ENCODE measurements at regions not wholly inside any gene's neighbourhood (a gene's known extent, or its start where the extent isn't known, plus 50 kb on each side); places are given as distances from the start of the nearest gene placed in this dataset.
A peak's percentile ranks its signal among the peaks of the same experiment; 100 is the strongest.

DNA sequence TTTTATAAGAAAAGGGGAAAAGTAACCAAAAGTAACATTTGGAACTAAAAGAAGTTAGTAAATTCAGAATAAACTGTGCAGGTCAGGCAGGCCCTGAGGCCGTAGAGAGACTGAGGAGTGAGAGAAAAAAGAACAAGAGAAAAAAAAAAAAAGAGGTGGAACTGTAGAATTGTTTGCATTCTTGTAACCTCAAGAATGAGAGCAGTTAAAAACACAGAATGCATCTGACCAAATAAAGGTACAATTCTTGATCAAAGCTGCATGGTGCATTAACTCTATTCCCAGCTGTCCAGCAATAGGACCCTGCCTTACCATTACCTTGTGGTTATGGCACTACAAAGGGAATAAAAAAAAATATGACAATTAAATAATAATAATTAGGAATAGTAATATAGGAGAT, 170.1 kb upstream of the SEMA3A start:
- no peak for DNase-seq (ENCODE audit: low read depth, low spot score)
- no peak overlapping the region for H3K27ac ChIP-seq

DNA sequence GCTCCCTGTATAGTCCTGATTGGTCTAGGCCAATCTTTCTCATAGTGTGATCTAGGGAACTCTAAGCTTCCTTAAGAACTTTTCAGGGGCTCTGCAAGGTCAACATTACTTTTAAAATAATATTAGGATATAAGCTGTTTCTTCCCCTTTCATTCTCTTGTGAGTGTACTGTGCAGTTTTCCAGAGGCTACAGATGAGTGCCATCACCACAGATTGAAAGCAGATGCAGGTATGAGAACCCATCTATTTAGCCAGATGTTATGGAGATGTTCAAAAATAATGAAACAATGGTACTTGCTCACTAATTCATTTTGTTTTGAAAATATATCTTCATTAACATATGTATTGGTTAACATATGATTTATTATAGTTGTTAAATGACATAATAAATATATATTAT, 169.2 kb upstream of the SEMA3A start:
- no peak for DNase-seq (ENCODE audit: low read depth, low spot score)

DNA sequence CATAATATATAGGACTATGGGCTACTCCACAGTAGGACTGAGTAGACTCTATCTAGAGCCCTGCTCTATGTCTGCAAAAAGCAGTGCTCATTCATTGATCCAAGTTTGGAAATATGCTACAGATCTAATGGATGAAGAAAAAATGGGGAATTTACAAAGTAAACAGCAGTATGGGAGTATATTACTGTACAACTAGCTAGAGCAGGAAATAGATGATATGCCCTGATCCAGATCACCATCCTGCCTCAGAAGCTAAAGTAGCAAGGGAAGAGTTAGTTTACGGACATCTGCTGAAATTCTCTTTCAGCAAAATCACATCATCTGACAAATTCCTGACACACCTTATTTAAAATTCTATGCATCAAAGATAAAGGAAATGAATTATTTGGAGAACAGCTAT, 168.2 kb upstream of the SEMA3A start:
- no peak overlapping the region for H3K27ac ChIP-seq
- DNase-seq (ENCODE audit: low read depth, low spot score) = no peak

More for the DNA sequence above, 169.2 kb upstream of the SEMA3A start:
- no peak overlapping the region for H3K27ac ChIP-seq

DNA sequence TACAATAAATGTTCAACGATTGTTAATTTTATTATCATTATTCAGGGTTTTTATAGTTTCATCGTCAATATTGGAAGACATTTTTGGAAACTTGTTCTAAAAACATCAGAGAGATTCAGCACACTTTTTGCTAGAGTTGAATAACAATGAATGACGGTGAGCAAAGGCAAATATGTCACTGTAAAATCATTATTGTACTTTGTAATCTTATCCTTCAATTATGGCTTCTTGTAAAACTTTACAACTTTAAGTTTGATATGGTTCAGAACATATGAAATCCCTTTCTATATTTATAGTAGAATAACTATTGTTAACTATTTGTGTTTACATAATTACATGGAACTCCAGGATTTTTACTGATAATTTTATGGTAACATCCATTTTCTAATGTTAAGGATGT, 167.8 kb upstream of the SEMA3A start:
- DNase-seq (ENCODE audit: low read depth, low spot score) = no peak
- H3K27ac ChIP-seq = no peak overlapping the region

DNA sequence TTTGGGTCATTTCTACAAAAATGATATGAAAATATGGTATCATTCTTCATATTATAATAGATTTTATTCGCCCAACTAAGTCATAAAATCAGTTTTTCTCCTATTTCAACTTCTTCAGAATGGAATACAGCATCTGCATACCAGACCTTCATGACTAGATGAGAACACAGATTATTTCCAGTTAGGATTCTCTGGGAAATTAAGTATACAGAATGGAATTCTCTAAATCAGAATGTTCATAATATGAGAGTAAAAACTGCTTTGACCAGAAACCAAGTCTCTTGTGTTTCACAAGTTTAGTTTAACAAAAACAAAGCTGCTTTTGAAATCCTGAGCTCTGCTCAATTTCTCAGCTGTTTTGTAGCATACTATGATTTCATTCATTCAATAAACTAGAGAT, 160.3 kb upstream of the SEMA3A start:
- no peak overlapping the region for H3K27ac ChIP-seq
- DNase-seq (ENCODE audit: low read depth, low spot score) = no peak

DNA sequence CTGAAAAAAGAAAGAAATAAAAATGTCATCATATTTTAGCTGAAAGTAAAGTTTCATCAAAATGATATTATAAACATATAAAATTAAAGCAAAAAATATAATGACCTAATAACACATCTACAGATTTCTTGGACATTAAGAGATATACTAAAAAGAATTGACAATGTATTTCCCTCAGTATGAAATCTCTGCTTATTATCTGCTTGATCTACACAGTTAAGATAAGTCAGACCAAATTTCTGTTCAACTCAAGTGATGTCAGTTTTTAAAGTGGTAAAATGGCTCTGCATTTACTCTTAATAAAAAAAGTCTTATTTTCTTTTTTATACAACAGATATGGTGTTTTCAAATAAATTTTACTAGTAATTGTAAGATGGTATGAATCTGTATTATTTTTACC, 159.4 kb upstream of the SEMA3A start:
- DNase-seq (ENCODE audit: low read depth, low spot score) = no peak
- H3K27ac ChIP-seq = no peak overlapping the region

DNA sequence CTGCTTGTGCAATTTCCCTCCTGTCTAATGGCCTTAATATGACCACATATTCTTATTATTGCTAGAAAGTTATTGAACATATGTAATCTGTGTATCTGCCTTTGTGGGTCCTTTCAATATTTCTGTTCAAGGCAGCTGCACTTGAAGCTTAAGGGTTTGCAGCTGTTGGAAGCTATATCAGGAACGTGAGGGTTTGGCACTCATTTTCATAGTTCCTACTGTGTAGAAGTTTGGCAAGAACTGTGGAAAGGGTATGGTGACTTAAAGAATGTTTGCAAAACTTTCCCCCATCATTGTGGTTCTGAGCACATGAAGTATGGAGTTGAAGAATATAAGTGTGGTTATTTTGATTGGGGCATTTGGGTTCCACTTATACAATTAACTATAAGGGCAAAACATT, 144.7 kb upstream of the SEMA3A start:
- H3K27ac ChIP-seq = no peak overlapping the region
- no peak for DNase-seq (ENCODE audit: low read depth, low spot score)

DNA sequence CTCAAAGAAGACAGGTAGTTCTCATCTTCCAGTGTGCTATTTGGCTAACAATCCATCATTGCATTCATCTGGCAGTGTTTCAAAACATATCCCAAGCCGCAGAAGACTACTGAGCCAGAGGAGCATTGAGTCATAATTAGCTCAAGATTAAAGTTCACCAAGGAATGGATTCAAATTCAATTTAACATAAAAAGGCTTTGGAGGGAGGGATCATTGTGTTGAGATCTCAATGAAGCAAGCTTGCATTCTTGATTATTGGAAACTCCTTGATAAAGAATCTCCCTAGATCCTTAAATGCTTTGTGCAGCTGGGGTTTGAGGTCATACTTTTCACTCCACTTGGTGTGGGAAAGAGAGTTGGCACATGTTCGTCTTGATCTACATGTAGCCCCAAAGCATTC, 142.8 kb upstream of the SEMA3A start:
- DNase-seq (ENCODE audit: low read depth, low spot score) = peak; percentile 3

DNA sequence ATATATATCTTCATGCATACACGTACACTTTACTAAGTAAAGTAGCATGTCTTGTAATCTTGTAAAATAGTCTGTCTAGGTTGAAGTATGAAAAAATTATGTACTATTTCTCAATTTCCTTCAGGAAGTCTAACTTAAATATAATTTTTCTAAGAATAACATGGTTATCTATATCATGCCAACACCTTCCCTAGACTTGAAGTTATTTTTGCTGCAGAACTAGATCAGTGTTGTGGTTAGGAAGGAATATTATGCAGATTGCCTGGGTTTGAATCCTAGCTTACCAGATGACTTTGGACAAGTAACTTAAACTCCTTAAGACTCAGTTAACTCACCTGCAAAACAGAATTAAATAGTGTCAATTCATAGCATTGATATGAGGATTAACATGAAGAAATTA, 142.2 kb upstream of the SEMA3A start:
- H3K27ac ChIP-seq = no peak overlapping the region
- DNase-seq (ENCODE audit: low read depth, low spot score) = no peak

More for the DNA sequence above, 142.8 kb upstream of the SEMA3A start:
- no peak overlapping the region for H3K27ac ChIP-seq

DNA sequence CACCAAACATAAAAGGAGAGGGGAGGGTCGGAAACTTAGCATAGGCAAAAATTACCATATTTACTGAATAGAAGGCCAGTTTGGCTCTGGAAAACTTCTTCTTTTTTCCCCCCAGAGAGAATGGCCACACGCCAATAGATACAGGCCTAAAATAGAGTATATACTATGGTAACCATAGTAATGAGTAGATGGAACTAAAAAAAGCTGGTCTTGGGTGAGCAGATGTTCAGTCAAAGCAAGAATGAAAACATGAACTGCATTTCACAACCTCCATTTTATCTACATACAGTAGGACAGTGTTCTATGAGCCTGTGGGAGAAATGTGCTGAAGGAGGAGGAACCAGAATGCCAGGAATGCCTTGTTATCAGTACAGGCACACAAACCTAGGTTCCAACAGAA, 141.7 kb upstream of the SEMA3A start:
- no peak for DNase-seq (ENCODE audit: low read depth, low spot score)
- H3K27ac ChIP-seq = no peak overlapping the region

DNA sequence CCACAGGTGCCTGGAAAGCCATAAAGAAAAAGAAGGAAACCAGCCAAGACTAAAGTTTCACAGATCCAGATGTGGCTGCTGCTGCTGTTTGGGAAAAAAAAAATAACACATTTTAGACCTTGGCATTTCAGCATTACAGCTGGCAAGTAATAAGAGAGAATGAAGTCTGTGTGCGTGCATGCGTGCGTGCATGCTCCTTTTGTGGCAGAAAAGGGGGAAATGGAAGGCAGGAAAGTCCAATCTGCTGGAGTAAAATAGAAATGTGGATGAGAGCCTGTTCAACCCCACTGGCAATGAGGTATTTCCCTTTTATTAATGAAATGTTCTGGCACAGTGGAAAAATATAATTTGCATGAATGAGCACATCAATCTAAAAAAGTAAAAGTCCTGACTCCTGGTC, 137.0 kb upstream of the SEMA3A start:
- DNase-seq (ENCODE audit: low read depth, low spot score) = no peak
- no peak overlapping the region for H3K27ac ChIP-seq

DNA sequence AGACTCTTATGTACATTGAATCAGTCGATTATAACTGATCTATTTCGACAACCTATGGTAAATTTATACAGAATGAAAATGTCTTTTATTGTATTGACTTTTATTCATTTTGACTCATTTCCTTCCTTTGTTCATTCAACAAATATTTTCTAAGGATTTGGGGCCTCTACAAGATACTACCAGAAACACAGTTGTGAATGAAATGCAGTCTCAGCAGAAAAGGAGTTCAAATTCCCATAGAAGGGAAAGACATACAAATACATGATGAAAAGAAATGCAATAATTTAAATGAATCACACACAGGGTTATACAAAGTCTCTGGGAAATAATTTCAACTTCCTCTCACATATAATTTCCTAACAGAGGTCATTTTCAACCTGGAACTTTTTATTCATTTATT, 134.0 kb upstream of the SEMA3A start:
- no peak for DNase-seq (ENCODE audit: low read depth, low spot score)

DNA sequence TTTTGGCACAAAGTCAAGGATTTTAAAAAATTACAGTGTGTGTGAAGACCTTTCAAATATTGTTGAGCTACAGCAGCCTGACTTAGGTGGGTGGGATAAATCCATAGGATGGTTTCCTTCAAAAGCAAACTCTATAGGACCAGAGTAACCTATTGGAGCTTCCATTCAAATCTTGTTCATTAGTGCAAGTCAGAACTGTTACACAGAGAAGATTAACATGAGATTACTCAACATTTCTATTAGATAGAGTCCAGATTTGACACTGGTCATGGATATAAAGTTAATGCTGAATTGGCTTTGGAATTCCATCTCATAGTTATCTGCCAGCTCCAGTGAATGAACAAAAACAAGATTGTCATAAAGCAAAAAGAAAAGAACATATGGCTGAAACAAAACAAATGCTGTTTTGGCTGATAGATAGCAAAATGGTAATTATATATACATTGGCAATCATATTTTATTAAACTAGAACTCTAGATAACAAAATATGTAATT, 129.6 kb upstream of the SEMA3A start:
- no peak overlapping the region for H3K27ac ChIP-seq
- no peak for DNase-seq (ENCODE audit: low read depth, low spot score)

More for the DNA sequence above, 134.0 kb upstream of the SEMA3A start:
- H3K27ac ChIP-seq = no peak overlapping the region

DNA sequence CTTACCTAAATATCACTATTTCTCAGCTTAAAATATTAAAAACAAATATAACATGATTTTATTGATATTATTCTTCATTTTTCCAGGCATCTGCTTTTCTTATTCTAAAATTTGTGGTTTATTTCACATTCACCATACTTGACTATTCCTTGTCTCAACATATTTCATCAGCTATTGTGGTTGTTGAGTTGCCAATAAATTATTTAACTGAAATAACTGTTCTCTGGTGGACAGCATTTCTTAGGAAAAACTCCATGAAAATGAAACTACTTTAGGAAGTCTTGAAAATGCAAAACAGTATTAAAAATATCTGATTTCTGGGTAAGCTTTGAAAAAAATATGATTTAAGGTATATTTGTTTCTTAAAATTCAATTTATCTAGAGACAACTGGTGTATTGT, 122.9 kb upstream of the SEMA3A start:
- no peak for DNase-seq (ENCODE audit: low read depth, low spot score)
- H3K27ac ChIP-seq = no peak overlapping the region

DNA sequence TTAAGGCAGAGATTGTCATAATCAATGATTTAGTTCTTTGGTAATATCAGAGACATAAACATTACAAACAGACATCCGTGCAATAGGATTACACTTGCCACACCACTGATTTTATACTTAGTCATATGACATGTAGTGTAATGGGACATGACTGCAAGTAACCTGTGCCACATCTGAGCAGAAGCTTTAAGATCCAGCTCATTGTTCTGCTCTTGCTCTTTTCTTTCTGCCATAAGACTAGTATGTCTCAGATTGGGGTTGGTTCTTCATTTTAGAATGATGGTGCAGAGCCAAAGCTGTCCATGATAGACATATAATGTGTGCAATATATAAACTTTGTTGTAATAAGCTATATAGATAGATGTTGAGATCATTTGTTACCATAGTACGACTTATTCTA, 119.7 kb upstream of the SEMA3A start:
- DNase-seq (ENCODE audit: low read depth, low spot score) = no peak
- no peak overlapping the region for H3K27ac ChIP-seq

DNA sequence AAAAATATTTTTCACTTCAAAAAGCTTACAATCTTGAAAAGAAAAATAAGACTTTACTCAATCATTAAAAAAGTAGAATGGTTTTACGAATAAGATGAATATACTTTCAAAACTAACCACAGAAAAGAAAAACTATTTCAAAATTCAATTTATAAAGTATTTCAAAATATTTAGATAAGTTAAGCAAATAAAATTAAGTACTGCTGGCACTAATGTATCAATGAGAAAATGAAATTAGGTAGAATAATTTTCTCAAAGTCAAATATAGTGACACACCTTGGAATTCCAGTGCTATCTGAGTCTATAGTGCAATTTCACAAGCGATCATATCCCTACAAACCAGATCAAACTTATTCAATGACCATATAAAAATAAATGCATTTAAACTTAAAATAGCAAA, 109.8 kb upstream of the SEMA3A start:
- no peak for DNase-seq (ENCODE audit: low read depth, low spot score)
- no peak overlapping the region for H3K27ac ChIP-seq

DNA sequence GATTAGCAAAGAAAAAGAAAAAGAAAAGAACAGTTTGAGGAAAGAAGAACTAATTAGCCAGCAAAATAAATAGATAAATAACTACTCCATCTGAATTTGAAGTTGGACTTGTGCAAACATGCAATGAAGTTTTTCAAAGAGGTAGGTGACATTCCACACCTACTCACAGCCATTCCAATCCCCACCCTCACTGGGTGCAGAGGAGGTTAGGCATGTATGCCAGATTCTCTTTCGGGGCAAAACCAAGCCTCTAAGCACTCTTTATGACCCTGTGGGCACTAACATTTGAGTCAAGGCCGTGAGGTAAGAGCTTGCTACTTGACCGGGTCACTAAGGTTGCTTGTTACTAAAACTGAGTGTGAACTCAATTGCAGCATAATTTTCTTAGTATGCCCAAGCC, 108.4 kb upstream of the SEMA3A start:
- DNase-seq (ENCODE audit: low read depth, low spot score) = peak; percentile 62
- H3K27ac ChIP-seq = peak overlapping the region; percentile 61

DNA sequence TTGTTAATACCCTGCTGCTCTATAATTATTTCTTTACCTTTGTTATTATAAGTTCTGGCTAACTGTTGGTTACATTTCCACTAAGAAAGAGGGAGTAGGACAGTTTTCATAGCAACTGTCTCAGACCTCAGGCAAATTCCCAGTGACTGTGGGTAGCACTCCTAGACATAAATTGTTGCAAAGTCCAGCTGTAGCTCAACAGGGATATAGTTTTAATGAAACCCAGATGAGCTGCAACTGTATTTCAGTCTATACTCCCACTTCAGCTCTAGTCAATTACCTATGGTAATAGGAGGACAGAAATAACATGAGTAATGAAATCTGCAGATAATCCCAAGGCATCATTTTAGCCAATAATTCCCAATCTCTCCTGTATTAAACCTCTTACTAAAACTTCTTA, 103.0 kb upstream of the SEMA3A start:
- no peak for DNase-seq (ENCODE audit: low read depth, low spot score)
- no peak overlapping the region for H3K27ac ChIP-seq

DNA sequence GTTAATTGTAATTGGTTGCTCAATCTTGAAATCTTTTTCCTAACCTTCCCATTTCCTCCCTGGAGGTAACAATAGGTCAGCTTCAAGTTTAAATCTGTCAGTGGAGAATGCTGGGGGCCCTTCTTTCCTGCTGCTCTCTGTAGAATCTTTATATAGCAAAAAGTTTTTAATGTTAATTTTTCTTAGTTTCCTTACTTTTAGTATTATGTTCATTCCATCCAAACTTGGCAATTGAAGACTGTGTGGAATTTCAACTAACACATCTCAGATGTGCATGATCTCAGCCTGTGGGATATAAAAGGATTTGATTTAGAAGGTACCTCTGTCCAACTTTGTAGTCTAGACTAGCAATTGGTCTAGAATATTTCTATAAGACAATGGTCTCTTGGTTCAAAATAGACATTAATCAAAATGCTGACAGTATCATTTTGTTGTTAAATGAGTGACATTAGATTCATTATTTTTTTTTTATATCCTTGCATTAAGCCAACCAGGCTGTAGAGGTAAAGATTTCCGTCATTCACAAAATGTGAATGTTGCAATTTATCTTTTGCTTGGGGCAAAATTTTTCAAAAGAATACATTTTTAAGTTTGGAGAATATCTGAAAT, 100.4 kb upstream of the SEMA3A start:
- no peak for DNase-seq (ENCODE audit: low read depth, low spot score)
- no peak overlapping the region for H3K27ac ChIP-seq

DNA sequence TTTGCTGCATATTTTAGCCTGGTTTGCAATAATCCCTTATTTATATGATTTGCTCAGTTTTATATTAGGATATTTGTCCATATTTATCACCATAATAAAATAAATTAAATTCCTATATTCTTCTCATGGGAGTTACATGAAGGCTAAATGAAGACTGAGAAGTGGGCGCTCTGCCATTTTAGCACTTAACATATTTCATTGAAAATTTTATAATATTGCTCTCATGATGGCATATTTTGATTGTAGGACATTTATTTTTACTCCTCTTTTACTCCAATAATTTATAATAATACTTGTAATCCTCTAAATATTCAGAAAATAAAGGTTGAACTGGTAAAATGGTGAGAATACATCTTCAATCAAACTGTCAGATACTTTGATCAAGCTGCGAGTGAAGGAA, 99.8 kb upstream of the SEMA3A start:
- no peak for DNase-seq (ENCODE audit: low read depth, low spot score)
- no peak overlapping the region for H3K27ac ChIP-seq

DNA sequence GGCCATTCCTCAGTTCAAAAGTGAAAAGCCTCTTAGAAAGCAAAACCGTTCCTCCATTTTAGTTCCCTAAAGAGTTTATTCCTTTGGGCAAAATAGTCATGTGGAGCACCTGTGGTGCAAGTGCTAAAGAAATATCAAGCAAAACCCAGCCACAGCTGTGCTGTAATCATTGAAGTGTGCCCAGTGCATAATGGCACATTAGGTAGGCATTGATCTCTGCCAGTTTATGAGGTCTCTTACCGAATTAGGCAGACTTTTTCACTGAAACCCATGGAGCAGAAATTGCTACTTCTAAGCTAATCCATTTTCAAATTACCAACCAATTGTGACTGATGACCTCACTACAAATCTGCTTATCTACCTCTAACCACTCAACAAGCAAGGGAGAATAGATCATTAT, 97.2 kb upstream of the SEMA3A start:
- H3K27ac ChIP-seq = no peak overlapping the region
- DNase-seq (ENCODE audit: low read depth, low spot score) = no peak

DNA sequence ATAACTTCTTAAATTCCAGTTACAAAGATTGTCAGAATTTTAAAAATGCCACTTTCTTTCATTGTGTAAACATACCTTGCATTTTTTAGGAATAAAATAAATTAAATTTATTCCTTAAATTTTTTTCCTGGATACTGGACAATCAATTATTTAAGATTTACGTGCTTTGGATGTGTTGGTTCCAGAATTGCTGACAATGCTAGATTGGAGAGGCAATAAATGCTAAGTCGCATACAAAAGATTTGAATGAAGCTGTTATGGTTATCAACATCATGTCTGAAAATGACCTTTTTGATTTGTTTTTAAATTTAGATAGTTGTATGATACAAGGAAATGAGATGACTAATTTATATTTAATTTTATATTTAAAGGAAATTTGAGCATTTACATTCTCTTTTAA, 89.2 kb upstream of the SEMA3A start:
- no peak for DNase-seq (ENCODE audit: low read depth, low spot score)
- H3K27ac ChIP-seq = no peak overlapping the region

DNA sequence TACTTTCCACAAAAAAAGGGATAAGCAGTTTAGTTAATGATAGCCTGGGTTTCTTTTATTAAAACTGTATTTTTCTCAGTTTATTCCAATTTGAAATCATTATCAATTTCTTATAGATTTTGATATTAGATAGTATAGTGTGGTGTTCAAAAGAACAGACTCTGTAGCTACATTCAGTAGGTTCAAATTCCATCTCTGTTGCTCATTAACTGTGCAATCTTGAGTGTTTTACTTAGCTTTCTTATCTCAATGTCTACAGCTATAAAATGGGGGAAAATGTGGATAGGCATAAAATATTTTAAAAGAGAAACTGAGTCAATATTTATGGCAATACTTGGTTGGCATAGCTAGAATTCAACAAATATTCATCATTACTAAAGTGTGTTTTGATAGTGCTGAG, 86.9 kb upstream of the SEMA3A start:
- H3K27ac ChIP-seq = no peak overlapping the region
- DNase-seq (ENCODE audit: low read depth, low spot score) = no peak
